ENCODE measurements at regions not wholly inside any gene's neighbourhood (a gene's known extent, or its start where the extent isn't known, plus 50 kb on each side); places are given as distances from the start of the nearest gene placed in this dataset.
"Not testable (repeated sequence)": the region's sequence is repeated elsewhere in the genome, so short reads cannot be mapped to it uniquely, and the experiment has no call there.

GRCh38 chr1:70503358-70503757 is 92.3 kb downstream of the CTH start:
- ChIA-PET POLR2A (no interaction called here), CTCF (no interaction called here)
- no peak for TF ChIP-seq CTCF (IDR thresholded peaks at IDR 0.05; ENCODE audit: control extremely low read depth, extremely low read depth, low read depth, missing control alignments)
- DNase-seq (ENCODE audit: extremely low spot score): no peak

DNA sequence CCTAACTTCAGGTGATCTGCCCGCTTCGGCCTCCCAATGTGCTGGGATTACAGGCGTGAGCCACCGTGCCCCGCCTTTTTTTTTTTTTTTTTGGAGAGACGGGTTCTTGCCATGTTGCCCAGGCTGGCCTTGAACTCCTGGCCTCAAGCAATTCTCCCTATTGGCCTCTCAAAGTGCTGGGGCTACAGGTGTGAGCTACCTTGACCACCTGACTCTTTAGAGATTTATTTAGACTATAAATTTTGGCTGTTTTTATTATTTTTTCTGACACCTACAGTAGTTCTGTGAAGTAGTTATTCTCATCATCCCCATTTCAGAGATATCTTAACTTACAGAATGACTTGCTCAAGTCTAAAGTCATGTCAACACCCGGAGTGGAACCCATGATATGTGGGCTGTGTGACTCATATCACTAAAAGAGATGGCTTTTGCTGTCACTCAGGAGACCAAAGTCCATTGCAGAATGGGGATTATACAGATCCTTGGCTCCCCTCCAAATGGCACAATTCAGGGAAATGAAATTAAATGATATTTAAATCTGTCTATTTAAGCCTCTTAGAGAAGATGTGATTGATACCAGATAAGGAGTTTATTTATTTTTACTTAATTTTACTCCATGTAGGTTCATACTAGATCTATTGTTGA is 93.2 kb downstream of the CTH start:
- ChIA-PET CTCF (no interaction called here), POLR2A (no interaction called here)
- no peak for TF ChIP-seq CTCF (IDR thresholded peaks at IDR 0.05; ENCODE audit: control extremely low read depth, extremely low read depth, low read depth, missing control alignments)
- DNase-seq (ENCODE audit: extremely low spot score): peak; percentile 68

DNA sequence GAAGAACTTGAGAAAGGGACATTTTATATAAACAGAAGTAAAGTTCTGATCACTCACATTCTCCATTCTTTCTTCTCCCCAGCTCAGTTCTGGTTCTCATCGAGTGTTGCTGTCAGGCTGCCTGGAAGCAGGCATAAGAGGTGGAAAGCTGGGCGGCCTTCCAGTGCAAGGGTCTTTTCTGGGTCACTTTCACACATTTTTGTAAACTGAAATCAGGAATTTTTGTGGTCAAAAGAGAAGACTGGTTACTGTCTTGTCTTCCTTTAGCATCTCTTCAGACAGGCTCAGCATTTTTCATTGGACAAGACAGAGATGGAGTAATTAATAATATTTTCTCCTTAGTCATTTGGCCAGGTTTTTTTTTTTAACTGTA is 93.7 kb downstream of the CTH start:
- DNase-seq (ENCODE audit: extremely low spot score): no peak
- POLR2A ChIA-PET: no interaction called here
- CTCF ChIA-PET: interaction anchor here (1.2 to 1.4 kb wide), 3 partner anchors 9 to 371 kb away, joined by 3 to 6 read pairs (median 5); no protein-coding TSS in a partner anchor
- TF ChIP-seq CTCF (IDR thresholded peaks at IDR 0.05; ENCODE audit: control extremely low read depth, extremely low read depth, low read depth, missing control alignments): no peak

DNA sequence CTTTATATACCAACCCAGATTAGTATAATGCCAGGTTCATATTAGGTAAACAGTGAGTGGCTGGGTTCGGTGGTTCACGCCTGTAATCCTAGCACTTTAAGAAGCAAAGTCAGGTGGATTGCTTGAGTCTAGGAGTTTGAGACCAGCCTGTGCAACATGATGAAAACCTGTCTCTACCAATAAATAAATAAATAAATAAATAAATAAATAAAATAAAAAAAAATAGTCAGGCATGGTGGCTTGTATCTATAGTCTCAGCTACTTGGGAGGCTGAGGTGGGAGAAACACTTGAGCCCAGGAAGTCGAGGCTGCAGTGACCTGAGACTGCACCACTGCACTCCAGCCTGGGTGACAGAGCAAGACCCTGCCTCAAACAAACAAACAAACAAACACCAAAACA is 96.9 kb downstream of the CTH start:
- DNase-seq (ENCODE audit: extremely low spot score); POLR2A ChIA-PET: not testable (repeated sequence)
- CTCF ChIA-PET: interaction anchor here (1.4 to 2.9 kb wide), 4 partner anchors 13 to 374 kb away, joined by 3 to 26 read pairs (median 6); no protein-coding TSS in a partner anchor

- ChIA-PET POLR2A (no interaction called here), CTCF (no interaction called here)
- DNase-seq (ENCODE audit: extremely low spot score): peak; percentile 56
- TF ChIP-seq CTCF (IDR thresholded peaks at IDR 0.05; ENCODE audit: control extremely low read depth, extremely low read depth, low read depth, missing control alignments): peak; percentile 63
Observed at GRCh38 chr1:70509996-70510876, 99.2 kb downstream of the CTH start.

DNA sequence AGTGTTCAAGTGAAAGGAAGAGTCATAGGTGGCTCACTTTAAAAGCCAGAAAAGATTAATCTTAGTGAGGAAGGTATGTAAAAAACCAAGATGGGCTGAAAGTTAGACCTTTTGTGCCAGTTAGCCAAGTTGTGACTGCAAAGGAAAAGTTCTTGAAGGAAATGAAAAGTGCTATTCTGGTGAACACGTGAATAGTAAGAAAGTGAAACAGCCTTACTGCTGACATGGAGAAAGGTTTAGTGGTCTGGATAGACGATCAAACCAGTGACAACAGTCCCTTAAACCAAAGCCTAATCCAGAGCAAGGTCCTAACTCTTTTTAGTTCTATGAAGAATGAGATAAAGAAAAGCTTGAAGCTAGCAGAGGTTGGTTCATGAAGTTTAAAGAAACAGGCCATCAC is 106.4 kb downstream of the CTH start:
- no peak for DNase-seq (ENCODE audit: extremely low spot score)
- CTCF ChIA-PET: interaction anchor here (1.0 kb wide), 1 partner anchor 17 kb away, joined by 5 read pairs; no protein-coding TSS in a partner anchor
- no peak for TF ChIP-seq CTCF (IDR thresholded peaks at IDR 0.05; ENCODE audit: control extremely low read depth, extremely low read depth, low read depth, missing control alignments)
- POLR2A ChIA-PET: no interaction called here

GRCh38 chr1:70518106-70518505 is 107.0 kb downstream of the CTH start:
- CTCF ChIA-PET: interaction anchor here (1.0 kb wide), 1 partner anchor 18 kb away, joined by 5 read pairs; no protein-coding TSS in a partner anchor
- TF ChIP-seq CTCF (IDR thresholded peaks at IDR 0.05; ENCODE audit: control extremely low read depth, extremely low read depth, low read depth, missing control alignments): no peak
- DNase-seq (ENCODE audit: extremely low spot score): no peak
- POLR2A ChIA-PET: no interaction called here
